ENCODE measurements at regions not wholly inside any gene's neighbourhood (a gene's known extent, or its start where the extent isn't known, plus 50 kb on each side); places are given as distances from the start of the nearest gene placed in this dataset.

GRCh38 chr1:34400675-34401074 is 224.0 kb downstream of the C1orf94 start:
- TF ChIP-seq CTCF (conservative IDR thresholded peaks at IDR 0.05 in 1 of 2, IDR thresholded peaks at IDR 0.05 in 1 of 2; ENCODE audit: low read depth in 1 of 2, low read length in 2 of 2) (no peak), EZH2 (IDR thresholded peaks at IDR 0.05; ENCODE audit: low read length, missing control alignments) (no peak)
